NCI-H1092 treated with DMSO at 0.1 percent for 48 hours (cell line): ENCODE measurements at regions not wholly inside any gene's neighbourhood (a gene's known extent, or its start where the extent isn't known, plus 50 kb on each side); places are given as distances from the start of the nearest gene placed in this dataset.
"Not testable (repeated sequence)": the region's sequence is repeated elsewhere in the genome, so short reads cannot be mapped to it uniquely, and the experiment has no call there.

Experiments
- DNase-seq: peaks from one replicate; lab custom pipeline; 2025; lab: John Stamatoyannopoulos, UW

DNA sequence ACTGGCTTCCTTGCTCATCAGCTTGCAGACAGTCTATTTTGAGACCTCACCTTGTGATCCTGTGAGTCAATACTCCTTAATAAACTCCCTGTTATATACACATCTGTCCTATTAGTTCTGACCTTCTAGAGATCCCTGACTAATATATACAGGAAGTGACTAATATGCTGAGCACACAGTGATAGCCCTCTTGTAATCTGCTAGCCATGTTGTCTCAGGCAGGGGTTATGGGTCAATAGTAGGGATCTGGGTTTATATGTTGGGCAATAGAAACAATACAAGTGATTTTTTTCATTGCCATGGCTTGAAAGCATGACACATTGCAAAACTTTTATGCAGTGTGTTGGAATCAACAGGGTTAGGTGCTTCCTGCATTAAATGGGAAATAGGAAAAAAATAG is 562.2 kb downstream of the GALC start:
- DNase-seq: no peak

- DNase-seq: no peak
These were observed 562.8 kb downstream of the GALC start for GRCh38 chr14:87430214-87430613.

DNA sequence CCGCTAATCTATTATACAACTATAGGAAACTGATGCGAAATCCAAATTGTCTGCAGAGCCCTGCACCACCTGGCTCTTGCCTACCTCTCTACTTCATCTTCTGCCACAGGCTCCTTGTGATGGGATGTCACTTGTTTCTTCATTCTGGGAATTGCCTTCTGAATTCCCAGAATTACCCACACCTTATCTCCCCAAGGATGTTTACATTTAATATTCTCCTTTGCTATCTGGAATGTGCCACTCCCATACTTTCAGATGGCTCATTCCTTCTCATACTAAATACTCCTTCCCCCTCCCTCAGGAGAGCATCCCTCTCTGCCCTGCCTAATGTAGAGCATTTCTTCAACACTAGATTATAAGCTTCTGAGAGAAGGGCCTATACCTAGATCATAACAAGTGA is 573.1 kb downstream of the GALC start:
- no peak for DNase-seq

- DNase-seq: no peak
These were observed 581.6 kb downstream of the GALC start for GRCh38 chr14:87411370-87411769.

- DNase-seq: no peak
These were observed 583.6 kb downstream of the GALC start for GRCh38 chr14:87409393-87409792.

GRCh38 chr14:87407344-87407743 is 585.6 kb downstream of the GALC start:
- DNase-seq: no peak

DNA sequence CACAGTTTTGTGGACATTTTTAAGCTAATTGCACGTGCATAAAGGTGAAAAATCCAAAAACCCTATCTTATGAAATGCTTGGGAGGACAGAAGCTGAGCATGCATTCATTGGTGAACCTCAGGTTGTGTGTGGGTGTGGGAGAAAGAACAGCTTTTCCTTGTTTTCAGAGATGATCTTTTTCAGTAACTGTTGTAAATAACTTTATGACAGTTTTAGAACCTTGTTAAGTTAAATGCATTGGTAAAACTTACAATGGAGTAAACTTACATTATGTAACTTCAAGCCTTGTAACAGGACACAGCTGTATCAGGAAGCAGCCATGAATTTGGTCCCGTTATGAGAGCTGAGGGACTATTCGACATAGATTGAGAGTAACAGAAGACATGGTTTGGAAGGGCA is 587.4 kb downstream of the GALC start:
- DNase-seq: no peak

DNA sequence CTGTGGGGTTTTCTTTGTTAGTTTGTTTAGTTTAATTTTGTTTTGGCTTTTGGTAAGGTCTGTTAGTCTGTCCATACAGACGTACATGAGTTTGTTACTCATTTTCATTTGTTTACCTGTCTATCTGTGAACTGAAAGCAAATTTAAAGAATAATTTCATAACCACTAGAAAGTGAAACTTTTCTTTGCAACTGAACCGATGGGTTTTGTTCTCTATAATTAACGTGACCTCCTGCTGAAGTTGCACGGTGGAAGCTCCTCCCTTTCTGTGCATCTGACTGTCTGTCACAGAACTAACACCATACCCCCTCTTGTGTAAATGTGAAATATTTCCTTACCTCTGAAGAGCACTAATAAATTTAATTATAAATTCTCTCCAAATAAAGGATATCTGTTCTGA is 595.5 kb downstream of the GALC start:
- no peak for DNase-seq

DNA sequence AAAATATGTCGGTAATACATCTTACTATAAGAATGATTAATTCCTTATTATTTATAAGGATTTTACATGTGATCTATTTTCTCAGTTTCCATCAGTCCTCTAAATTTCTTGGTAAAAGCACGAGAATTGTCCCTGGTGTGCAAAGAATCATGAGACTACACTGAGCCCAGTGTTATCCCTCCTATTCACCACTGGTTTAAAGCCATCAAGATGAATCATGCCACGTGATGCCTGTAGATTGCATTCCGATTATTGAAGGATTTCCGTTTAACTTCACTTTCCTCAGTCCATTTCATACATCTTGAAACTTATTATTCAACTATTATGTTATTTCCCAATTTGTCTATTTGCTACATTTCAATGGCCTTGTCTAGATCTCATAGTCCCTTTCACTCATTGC is 601.9 kb downstream of the GALC start:
- DNase-seq: no peak

GRCh38 chr14:87388946-87389345 is 604.0 kb downstream of the GALC start:
- DNase-seq: no peak

GRCh38 chr14:87387806-87388205 is 605.2 kb downstream of the GALC start:
- no peak for DNase-seq

- no peak for DNase-seq
These were observed 606.5 kb downstream of the GALC start for GRCh38 chr14:87386524-87386923.

GRCh38 chr14:87380054-87380453 is 612.9 kb downstream of the GALC start:
- DNase-seq: no peak

DNA sequence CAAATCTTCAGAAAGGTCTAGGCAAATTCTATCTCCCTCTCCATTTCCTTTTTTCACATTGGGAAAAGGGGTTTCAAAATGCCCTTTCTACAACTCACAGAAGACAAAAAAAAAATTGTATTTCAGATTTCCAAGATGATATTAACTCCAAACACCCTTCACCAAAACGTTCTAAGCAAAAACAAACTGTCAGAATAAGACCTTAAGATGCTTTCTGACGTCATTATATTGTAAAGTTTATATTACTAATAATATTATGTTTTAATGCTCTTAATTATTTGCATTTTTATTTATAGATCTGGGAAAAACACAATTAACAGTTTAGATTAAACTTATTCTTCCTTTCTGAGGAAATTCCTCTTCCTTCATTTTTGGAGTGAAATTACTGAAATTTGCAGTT is 624.2 kb downstream of the GALC start:
- no peak for DNase-seq

DNA sequence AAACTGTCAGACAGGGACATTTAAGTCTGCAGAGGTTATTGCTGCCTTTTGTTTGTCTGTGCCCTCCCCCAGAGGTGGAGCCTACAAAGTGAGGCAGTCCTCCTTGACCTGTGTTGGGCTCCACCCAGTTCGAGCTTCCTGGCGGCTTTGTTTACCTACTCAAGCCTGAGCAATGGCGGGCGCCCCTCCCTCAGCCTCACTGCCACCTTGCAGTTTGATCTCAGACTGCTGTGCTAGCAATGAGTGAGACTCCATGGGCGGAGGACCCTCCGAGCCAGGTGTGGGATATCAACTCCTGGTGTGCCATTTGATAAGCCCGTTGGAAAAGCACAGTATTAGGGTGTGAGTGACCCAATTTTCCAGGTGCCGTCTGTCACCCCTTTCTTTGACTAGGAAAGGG is 632.7 kb downstream of the GALC start:
- DNase-seq: not testable (repeated sequence)

GRCh38 chr14:87351007-87351406 is 642.0 kb downstream of the GALC start:
- no peak for DNase-seq

DNA sequence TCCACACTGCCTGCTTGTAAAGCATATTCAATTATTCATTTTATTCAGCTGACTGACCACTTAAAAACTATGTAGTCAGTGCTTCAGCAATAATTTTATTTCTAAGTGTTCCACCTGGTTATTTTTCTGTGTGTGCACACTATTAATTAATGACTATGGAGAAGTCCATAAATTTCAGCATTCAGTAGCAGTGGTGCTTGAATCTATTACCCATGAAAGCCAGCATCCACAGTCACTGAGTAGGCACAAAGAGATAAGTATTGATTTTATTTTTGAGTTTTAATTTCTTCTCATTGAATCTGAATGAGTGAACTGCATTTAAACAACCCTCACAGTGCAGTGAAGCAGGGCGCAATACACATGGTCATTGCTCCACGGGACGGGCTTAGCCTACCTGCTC is 643.1 kb downstream of the GALC start:
- DNase-seq: no peak

- DNase-seq: no peak
These were observed 649.3 kb downstream of the GALC start for GRCh38 chr14:87343652-87344051.

- no peak for DNase-seq
These were observed 657.8 kb downstream of the GALC start for GRCh38 chr14:87334997-87335685.

DNA sequence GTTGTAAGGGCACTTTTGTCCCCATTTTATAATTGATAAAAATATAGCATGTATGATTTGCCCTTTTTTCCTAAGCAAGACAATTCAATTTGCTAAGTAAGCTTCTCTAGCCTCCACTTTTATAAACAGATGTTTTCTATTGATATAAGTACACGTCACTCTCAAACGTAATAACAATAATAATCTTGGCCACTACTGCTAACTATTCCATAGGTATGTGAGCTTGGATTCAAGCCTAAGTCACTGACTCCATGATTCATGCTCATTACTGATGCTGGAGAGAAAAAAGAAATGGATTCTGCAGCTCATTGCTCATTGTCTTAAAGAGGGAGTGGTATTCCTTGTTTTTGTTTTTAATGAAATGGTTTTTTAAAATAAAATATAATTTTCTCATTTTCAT is 661.0 kb downstream of the GALC start:
- DNase-seq: no peak

DNA sequence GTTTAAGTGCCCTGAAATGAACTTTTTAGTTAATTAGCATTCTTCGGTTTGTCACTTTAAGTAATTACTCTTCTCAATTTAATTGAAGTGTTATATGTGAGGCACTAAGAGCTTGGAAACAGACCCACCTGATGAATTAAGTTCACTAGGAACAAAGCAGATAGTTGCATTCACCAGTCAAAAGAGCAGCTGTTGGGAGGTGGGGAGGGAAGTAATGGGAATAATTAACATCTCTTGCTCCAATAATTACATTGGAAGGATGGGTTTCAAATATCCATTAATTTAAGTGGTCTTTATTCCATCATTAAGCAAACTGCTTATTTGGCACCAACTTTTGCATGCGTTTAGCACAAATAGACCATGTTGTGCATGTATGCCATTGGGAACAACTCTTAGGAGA is 667.2 kb downstream of the GALC start:
- DNase-seq: peak; percentile 18

GRCh38 chr14:87323191-87323590 is 669.8 kb downstream of the GALC start:
- DNase-seq: no peak

- no peak for DNase-seq
These were observed 671.4 kb downstream of the GALC start for GRCh38 chr14:87321548-87321947.

- DNase-seq: no peak
These were observed 680.1 kb downstream of the GALC start for GRCh38 chr14:87312894-87313205.
